ENCODE measurements at regions not wholly inside any gene's neighbourhood (a gene's known extent, or its start where the extent isn't known, plus 50 kb on each side); places are given as distances from the start of the nearest gene placed in this dataset.
"Not testable (repeated sequence)": the region's sequence is repeated elsewhere in the genome, so short reads cannot be mapped to it uniquely, and the experiment has no call there.

GRCh38 chr6:141758430-141758829, 374.3 kb upstream of the GJE1 start:
- H3K4me3 ChIP-seq = no peak overlapping the region
- H3K4me1 ChIP-seq = no peaks in the 10 kb centered on the region
- no peaks in the 10 kb centered on the region for H3K27me3 ChIP-seq
- H3K27ac ChIP-seq = no peak overlapping the region
- TF ChIP-seq POLR2A (IDR thresholded peaks at IDR 0.05) (no peak), POLR2AphosphoS5 (IDR thresholded peaks at IDR 0.05) (no peak), EP300 (IDR thresholded peaks at IDR 0.05) (no peak)
- TF ChIP-seq, protein P1, sequence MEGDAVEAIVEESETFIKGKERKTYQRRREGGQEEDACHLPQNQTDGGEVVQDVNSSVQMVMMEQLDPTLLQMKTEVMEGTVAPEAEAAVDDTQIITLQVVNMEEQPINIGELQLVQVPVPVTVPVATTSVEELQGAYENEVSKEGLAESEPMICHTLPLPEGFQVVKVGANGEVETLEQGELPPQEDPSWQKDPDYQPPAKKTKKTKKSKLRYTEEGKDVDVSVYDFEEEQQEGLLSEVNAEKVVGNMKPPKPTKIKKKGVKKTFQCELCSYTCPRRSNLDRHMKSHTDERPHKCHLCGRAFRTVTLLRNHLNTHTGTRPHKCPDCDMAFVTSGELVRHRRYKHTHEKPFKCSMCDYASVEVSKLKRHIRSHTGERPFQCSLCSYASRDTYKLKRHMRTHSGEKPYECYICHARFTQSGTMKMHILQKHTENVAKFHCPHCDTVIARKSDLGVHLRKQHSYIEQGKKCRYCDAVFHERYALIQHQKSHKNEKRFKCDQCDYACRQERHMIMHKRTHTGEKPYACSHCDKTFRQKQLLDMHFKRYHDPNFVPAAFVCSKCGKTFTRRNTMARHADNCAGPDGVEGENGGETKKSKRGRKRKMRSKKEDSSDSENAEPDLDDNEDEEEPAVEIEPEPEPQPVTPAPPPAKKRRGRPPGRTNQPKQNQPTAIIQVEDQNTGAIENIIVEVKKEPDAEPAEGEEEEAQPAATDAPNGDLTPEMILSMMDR (IDR thresholded peaks at IDR 0.05) = no peak
- ATAC-seq = no peak
- no peaks in the 10 kb centered on the region for H3K9me3 ChIP-seq
- H3K36me3 ChIP-seq = no peaks in the 10 kb centered on the region
- 69 to 86% methylated on average over 3 of the region's 3 CpGs for WGBS, 2 donors (ENCODE audit: low coverage in 1 of 2)

- Histone ChIP-seq H3K9me3 (no peaks in the 10 kb centered on the region), H3K4me3 (no peak overlapping the region), H3K36me3 (no peaks in the 10 kb centered on the region), H3K27ac (no peak overlapping the region), H3K27me3 (no peaks in the 10 kb centered on the region), H3K4me1 (no peaks in the 10 kb centered on the region)
- no peak for ATAC-seq
- TF ChIP-seq, protein P1 (IDR thresholded peaks at IDR 0.05) = no peak
- TF ChIP-seq EP300 (IDR thresholded peaks at IDR 0.05) = no peak
- TF ChIP-seq POLR2A (IDR thresholded peaks at IDR 0.05) = no peak
- no peak for TF ChIP-seq POLR2AphosphoS5 (IDR thresholded peaks at IDR 0.05)
- WGBS, 2 donors (ENCODE audit: low coverage in 1 of 2) = 83 to 89% methylated on average over 3 of the region's 3 CpGs
Measured at GRCh38 chr6:141753180-141753579, 379.5 kb upstream of the GJE1 start.

DNA sequence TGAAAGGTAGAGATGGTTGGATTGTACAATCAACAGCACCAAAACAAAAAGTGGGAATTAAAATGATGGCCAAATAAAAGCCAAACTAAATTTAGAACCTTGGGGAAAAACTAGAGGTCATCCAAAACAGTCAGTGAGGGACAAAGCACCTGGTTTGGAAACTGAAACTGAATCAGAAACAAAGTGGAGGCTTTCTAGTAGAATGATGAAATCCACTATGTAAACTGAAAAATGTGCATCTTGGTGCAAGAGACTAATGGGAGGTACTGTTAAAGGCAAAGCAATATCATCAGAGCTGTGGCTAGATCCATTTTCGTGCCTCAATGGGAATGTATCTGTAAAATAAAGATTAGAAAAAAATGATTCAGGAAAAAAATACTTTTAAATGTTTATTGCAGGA, 380.0 kb upstream of the GJE1 start:
- WGBS, 2 donors (ENCODE audit: low coverage in 1 of 2) = 70 to 100% methylated on average over 1 of the region's 1 CpG
- no peak for ATAC-seq
- Histone ChIP-seq H3K27me3 (no peaks in the 10 kb centered on the region), H3K4me3 (no peak overlapping the region), H3K9me3 (no peaks in the 10 kb centered on the region), H3K27ac (no peak overlapping the region), H3K36me3 (no peaks in the 10 kb centered on the region), H3K4me1 (no peaks in the 10 kb centered on the region)
- TF ChIP-seq POLR2AphosphoS5 (IDR thresholded peaks at IDR 0.05) (no peak), EP300 (IDR thresholded peaks at IDR 0.05) (no peak), POLR2A (IDR thresholded peaks at IDR 0.05) (no peak)
- TF ChIP-seq, protein P1 (IDR thresholded peaks at IDR 0.05) = no peak

DNA sequence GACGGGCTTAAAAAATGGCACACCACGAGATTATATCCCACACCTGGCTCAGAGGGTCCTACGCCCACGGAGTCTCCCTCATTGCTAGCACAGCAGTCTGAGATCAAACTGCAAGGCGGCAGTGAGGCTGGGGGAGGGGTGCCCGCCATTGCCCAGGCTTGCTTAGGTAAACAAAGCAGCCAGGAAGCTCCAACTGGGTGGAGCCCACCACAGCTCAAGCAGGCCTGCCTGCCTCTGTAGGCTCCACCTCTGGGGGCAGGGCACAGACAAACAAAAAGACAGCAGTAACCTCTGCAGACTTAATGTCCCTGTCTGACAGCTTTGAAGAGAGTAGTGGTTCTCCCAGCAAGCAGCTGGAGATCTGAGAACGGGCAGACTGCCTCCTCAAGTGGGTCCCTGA, 386.4 kb upstream of the GJE1 start:
- not testable (repeated sequence) for H3K27ac ChIP-seq, H3K9me3 ChIP-seq, H3K27me3 ChIP-seq, H3K4me1 ChIP-seq, H3K4me3 ChIP-seq, ATAC-seq, H3K36me3 ChIP-seq
- 57 to 91% methylated on average over 1 to 4 of the region's 7 CpGs for WGBS, 2 donors (ENCODE audit: low coverage in 1 of 2)

GRCh38 chr6:141744971-141745370, 387.8 kb upstream of the GJE1 start:
- TF ChIP-seq EP300 (IDR thresholded peaks at IDR 0.05) (no peak), POLR2A (IDR thresholded peaks at IDR 0.05) (no peak), POLR2AphosphoS5 (IDR thresholded peaks at IDR 0.05) (no peak)
- TF ChIP-seq, protein P1 (IDR thresholded peaks at IDR 0.05) = no peak
- Histone ChIP-seq H3K27ac (no peak overlapping the region), H3K9me3 (peaks cover 0 to 4% (median 0%) of the 10 kb centered on the region in 3 donors), H3K36me3 (no peaks in the 10 kb centered on the region), H3K4me1 (no peaks in the 10 kb centered on the region), H3K27me3 (no peaks in the 10 kb centered on the region), H3K4me3 (no peak overlapping the region)
- 51 to 60% methylated on average over 1 to 3 of the region's 3 CpGs for WGBS, 2 donors (ENCODE audit: low coverage in 1 of 2)
- ATAC-seq = no peak
